Heart left ventricle (tissue), 16 donors: ENCODE measurements at regions not wholly inside any gene's neighbourhood (a gene's known extent, or its start where the extent isn't known, plus 50 kb on each side); places are given as distances from the start of the nearest gene placed in this dataset.
"Not testable (repeated sequence)": the region's sequence is repeated elsewhere in the genome, so short reads cannot be mapped to it uniquely, and the experiment has no call there.

Source experiments
- ATAC-seq, 4 donors: fragments of 200-7000 bp; cut with Tn5 transposase; one replicate each; pipeline ENCODE4 v1.9.1; 2020 to 2022; ENCODE audit warnings: moderate library complexity in 4 of 4, mild to moderate bottlenecking in 3 of 4, moderate number of reproducible peaks in 1 of 4
- DNase-seq, 5 donors: peaks; one replicate each; pipeline ENCODE4 v3.0.0-alpha.2; 2020
- H3K27ac ChIP-seq, 12 donors: fragments of 200-600 bp; sonication (generic) in 4 of 12; one replicate each; pipeline versions ENCODE4 v1.5.0 to v1.8.0; 2016 to 2022; ENCODE audit warnings: mild to moderate bottlenecking in 2 of 12
- H3K27me3 ChIP-seq, 9 donors: fragments of 200-600 bp; sonication (generic) in 2 of 9; one replicate each; pipeline versions ENCODE4 v1.5.1 to v1.8.0; 2016 to 2022; ENCODE audit warnings: mild to moderate bottlenecking in 3 of 9
- H3K36me3 ChIP-seq, 9 donors: fragments of 200-600 bp; sonication (generic) in 2 of 9; one replicate each; pipeline versions ENCODE4 v1.5.0 to v1.8.0; 2018 to 2022; ENCODE audit warnings: mild to moderate bottlenecking in 2 of 9
- H3K4me1 ChIP-seq, 12 donors: fragments of 200-600 bp; sonication (generic) in 4 of 12; one replicate each; pipeline versions ENCODE4 v1.5.0 to v1.8.0; 2016 to 2022; ENCODE audit warnings: mild to moderate bottlenecking in 3 of 12
- H3K4me3 ChIP-seq, 12 donors: fragments of 200-600 bp; sonication (generic) in 4 of 12; one replicate each; pipeline versions ENCODE4 v1.5.0 to v1.8.0; 2017 to 2022; ENCODE audit warnings: mild to moderate bottlenecking in 9 of 12, moderate library complexity in 4 of 12
- H3K9me3 ChIP-seq, 12 donors: fragments of 200-600 bp; sonication (generic) in 4 of 12; one replicate each; pipeline versions ENCODE4 v1.5.0 to v1.8.0; 2016 to 2022; ENCODE audit warnings: mild to moderate bottlenecking in 1 of 12
- POLR2A ChIP-seq, 2 donors: fragments of 450-650 bp; IDR thresholded peaks; one replicate each; pipeline ENCODE4 v1.6.1; 2017; ENCODE audit warnings: antibody characterized with exemption in 2 of 2, mild to moderate bottlenecking in 2 of 2, moderate library complexity in 2 of 2
- WGBS, 4 donors: extraction: QIAGEN DNeasy Blood & Tissue Kit in 2 of 4; methylation state at CpG; one replicate each; pipeline versions ENCODE4 v1.1.5 to v1.1.7; 2013 to 2018; 5-methylcytosine and 5-hydroxymethylcytosine counted together
- intact Hi-C, 10 donors: fragments of 100-400 bp; cut with DNase I; formaldehyde crosslinking; loops; one replicate each; pipeline versions ENCODE4 v1.11.1 to v1.14.2; 2022
- TF ChIP-seq, protein P1 (sequence below), 12 donors: fragments of 200-600 bp; sonication (generic) in 4 of 12; IDR thresholded peaks; one replicate each; pipeline versions ENCODE4 v1.5.0 to v1.8.0; 2018 to 2022; ENCODE audit warnings: antibody characterized with exemption in 12 of 12, mild to moderate bottlenecking in 5 of 12
- donor health status: ischemic (EF 13 %, LVEDD 7.1; RV severe dilation, severe dysfunction).
- donor health status: healthy with polysubstance abuse.
- donor health status: DM: no; HTN: yes; CAD: no.
- donor health status: DM: no; HTN: no; CAD: no.
- donor health status: ischemic (EF 25% LVEDD 6.9; RV normal size, moderate dysfunction).
- donor health status: ischemic (EF 25% LVEDD 5.7; RV mildly dilated, moderate dysfunction).
- donor health status: healthy.
- donor health status: DM: yes; HTN: yes; CAD: no.
- donor health status: ischemic (EF 35%, LVEDD 5.7; RV mildly dilated, moderate dysfunction).
- donor health status: nonischemic (EF 11% LVEDD 7.7; RV severe dilation, severe dysfunction).
- donor health status: DM: yes; HTN: yes; CAD: no.
- donor health status: PGD.
- donor health status: ischemic (EF 29% LVEDD 5.4; RV normal size, mild dysfunction).
- donor health status: nonischemic (EF 23%, LVEDD 6.1; RV moderate dilation, normal function).

DNA sequence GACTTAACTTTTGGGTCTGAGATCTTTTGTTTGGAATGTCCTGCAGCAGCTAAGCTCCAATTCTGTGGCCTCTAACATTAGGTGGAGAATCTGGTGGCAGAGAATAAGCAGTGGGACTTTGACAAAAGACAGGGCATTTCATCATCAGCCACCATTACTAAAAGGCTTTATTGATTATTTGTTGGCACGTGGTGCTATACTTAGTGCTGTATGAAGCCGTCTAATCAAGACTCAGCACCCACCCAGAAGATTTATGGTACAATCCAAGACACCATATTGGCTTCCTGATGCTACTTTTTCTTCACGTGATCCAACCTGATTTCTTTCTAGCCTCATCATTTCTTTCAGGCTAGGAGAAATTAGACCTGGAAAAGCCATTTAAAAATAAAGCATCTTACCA lies 80.7 kb upstream of the GRAMD1B start:
- ATAC-seq, result no peak
- TF ChIP-seq, protein P1, sequence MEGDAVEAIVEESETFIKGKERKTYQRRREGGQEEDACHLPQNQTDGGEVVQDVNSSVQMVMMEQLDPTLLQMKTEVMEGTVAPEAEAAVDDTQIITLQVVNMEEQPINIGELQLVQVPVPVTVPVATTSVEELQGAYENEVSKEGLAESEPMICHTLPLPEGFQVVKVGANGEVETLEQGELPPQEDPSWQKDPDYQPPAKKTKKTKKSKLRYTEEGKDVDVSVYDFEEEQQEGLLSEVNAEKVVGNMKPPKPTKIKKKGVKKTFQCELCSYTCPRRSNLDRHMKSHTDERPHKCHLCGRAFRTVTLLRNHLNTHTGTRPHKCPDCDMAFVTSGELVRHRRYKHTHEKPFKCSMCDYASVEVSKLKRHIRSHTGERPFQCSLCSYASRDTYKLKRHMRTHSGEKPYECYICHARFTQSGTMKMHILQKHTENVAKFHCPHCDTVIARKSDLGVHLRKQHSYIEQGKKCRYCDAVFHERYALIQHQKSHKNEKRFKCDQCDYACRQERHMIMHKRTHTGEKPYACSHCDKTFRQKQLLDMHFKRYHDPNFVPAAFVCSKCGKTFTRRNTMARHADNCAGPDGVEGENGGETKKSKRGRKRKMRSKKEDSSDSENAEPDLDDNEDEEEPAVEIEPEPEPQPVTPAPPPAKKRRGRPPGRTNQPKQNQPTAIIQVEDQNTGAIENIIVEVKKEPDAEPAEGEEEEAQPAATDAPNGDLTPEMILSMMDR (IDR thresholded peaks at IDR 0.05), result no peak
- TF ChIP-seq POLR2A (IDR thresholded peaks at IDR 0.05), result no peak
- Histone ChIP-seq H3K36me3 (no peaks in the 10 kb centered on the region), H3K27me3 (no peaks in the 10 kb centered on the region), H3K27ac (no peak overlapping the region), H3K4me3 (no peak overlapping the region), H3K9me3 (no peaks in the 10 kb centered on the region), H3K4me1 (peaks cover 0 to 9% (median 0%) of the 10 kb centered on the region in 12 donors)
- no peak for DNase-seq
- 85 to 94% (median 93%) methylated on average over 3 of the region's 3 CpGs for WGBS, 4 donors
- intact Hi-C loops, result no loop called here

DNA sequence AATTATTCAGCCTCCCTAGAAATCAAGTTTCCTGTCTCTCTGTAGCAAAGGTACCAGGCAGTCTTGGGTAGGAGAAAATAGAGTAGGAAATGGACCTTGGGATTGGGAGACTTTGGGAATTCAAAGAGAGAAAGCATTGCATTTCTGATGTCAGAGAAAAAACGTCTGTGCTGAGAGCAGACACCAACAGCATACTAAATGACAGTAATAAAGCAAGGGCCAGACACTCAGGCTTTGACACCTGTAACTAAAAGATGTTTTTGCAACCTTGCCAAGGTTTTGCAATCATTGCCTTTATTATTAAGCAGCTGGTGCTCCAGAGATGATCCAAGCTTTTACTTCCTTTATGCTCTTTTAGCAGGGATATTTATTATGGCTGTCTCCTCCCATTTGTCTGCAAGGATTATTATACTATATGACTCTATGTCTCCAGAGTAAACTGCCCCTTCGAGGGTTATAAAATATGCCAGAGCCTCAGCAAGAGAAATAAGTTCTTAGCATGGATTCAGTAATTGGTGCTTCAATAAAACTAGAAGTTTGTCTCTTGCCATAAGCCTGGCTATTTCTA lies 85.2 kb upstream of the GRAMD1B start:
- 31 to 60% (median 44%) methylated on average over 2 of the region's 2 CpGs for WGBS, 4 donors
- Histone ChIP-seq H3K27ac (no peak overlapping the region), H3K4me1 (no peaks in the 10 kb centered on the region), H3K36me3 (no peaks in the 10 kb centered on the region), H3K9me3 (no peaks in the 10 kb centered on the region), H3K27me3 (no peaks in the 10 kb centered on the region), H3K4me3 (no peak overlapping the region)
- DNase-seq, result no peak
- intact Hi-C loops, result no loop called here
- no peak for ATAC-seq
- TF ChIP-seq, protein P1 (IDR thresholded peaks at IDR 0.05), result no peak
- TF ChIP-seq POLR2A (IDR thresholded peaks at IDR 0.05), result no peak

DNA sequence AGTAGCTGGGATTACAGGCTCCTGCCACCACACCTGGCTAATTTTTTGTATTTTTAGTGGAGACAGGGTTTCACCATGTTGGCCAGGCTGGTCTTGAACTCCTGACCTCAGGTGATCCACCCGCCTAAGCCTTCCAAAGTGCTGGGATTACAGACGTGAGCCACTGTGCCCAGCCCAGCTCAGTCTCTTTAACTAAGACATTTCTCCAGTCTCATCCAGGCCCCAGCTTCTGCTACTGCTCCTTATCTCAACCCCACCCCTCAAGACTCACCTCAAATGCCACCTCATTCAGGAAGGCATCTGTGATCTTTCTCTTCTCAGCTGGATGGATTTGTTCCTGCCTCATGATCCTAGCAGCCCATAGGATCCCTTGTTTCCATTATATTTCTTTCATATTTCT lies 85.9 kb upstream of the GRAMD1B start:
- H3K4me3 ChIP-seq, H3K27me3 ChIP-seq, DNase-seq, H3K4me1 ChIP-seq, H3K36me3 ChIP-seq, ATAC-seq, H3K27ac ChIP-seq, intact Hi-C loops, H3K9me3 ChIP-seq: not testable (repeated sequence)
- WGBS, 4 donors, result 85 to 89% (median 87%) methylated on average over 2 of the region's 2 CpGs

DNA sequence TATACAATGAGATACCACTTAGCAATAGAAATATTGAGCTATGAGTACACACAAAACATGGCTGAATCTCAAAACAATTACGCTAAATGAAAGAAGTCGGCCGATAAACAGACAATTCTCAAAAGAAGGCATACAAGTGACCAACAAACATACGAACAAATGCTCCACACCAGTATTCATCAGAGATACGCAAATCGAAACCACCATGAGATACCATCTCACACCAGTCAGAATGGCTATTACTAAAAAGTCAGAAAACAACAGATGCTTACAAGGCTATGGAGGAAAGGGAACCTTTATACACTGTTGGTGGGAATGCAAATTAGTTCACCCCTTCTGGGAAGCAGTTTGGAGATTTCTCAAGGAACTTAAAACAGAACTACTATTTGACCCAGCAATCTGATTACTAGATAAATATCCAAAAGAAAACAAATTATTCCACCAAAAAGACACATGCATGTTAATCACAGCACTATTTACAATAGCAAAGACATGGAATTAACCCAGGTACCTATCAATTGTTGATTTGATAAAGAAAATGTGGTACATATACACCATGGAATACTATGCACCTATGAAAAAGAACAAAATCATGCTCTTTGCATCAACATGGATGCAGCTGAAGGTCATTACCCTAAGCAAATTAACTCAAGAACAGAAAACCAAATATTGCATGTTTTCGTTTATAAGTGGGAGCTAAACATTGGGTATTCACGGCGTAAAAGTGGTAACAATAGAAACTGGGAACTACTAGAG lies 90.9 kb upstream of the GRAMD1B start:
- no peak for ATAC-seq
- no peaks in the 10 kb centered on the region for H3K27me3 ChIP-seq
- H3K36me3 ChIP-seq, result no peaks in the 10 kb centered on the region
- no peaks in the 10 kb centered on the region for H3K4me1 ChIP-seq
- intact Hi-C loops, result no loop called here
- H3K9me3 ChIP-seq, result peaks cover 0 to 3% (median 0%) of the 10 kb centered on the region in 12 donors
- 92 to 96% (median 95%) methylated on average over 9 of the region's 9 CpGs for WGBS, 4 donors
- H3K27ac ChIP-seq, result no peak overlapping the region
- no peak for TF ChIP-seq POLR2A (IDR thresholded peaks at IDR 0.05)
- TF ChIP-seq, protein P1 (IDR thresholded peaks at IDR 0.05), result no peak
- no peak for DNase-seq
- H3K4me3 ChIP-seq, result no peak overlapping the region
